ENCODE measurements at regions not wholly inside any gene's neighbourhood (a gene's known extent, or its start where the extent isn't known, plus 50 kb on each side); places are given as distances from the start of the nearest gene placed in this dataset.

DNA sequence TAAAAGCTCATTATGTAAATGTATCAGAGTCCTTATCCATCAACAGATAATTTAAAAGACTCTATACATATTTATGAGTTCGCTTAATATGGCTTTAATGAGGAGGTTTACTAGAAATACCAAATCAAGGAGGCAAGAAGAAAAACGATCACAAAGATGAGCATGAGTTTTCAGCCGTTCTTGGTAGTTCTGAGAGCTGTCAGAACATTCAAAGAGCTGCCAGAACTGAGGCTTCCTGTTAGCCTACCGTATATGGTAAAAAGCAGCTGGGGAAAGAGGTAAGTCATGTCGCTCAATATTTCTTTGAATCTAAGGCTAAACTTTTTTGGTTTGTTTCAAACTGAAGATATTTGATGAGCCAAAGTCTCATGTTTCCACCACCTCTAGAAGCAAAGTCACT, 115.3 kb upstream of the PLXNC1 start:
- Mint-ChIP-seq H3K36me3 (no peaks in the 10 kb centered on the region), H3K4me1 (peaks cover 0 to 6% of the 10 kb centered on the region in 2 donors), H3K27me3 (ENCODE audit: low read depth in 2 of 2) (peaks cover 9 to 20% of the 10 kb centered on the region in 2 donors), H3K4me3 (no peak overlapping the region), H3K9me3 (peaks cover 0 to 2% of the 10 kb centered on the region in 2 donors), H3K27ac (no peak overlapping the region)
- H3K4me1 ChIP-seq (ENCODE audit: control insufficient read depth, insufficient read depth, low read length), result no peaks in the 10 kb centered on the region
- H3K36me3 ChIP-seq (ENCODE audit: control insufficient read depth, insufficient read depth, low read length), result no peaks in the 10 kb centered on the region
- ATAC-seq, result peak in 1 of 3 donors; percentile 58
- H3K4me3 ChIP-seq (ENCODE audit: low read length), result no peak overlapping the region
- H3K9me3 ChIP-seq (ENCODE audit: control insufficient read depth, insufficient read depth, low read length), result no peaks in the 10 kb centered on the region
- TF ChIP-seq CTCF (IDR thresholded peaks at IDR 0.05), result no peak
- H3K27me3 ChIP-seq (ENCODE audit: control insufficient read depth, insufficient read depth, low read length), result no peaks in the 10 kb centered on the region
- H3K27ac ChIP-seq (ENCODE audit: low read length), result no peak overlapping the region
- 7% methylated on average over 4 of the region's 5 CpGs for WGBS (ENCODE audit: insufficient coverage)
- DNase-seq, result peak in 1 of 2 donors; percentile 57
- intact Hi-C loops (cut with micrococcal nuclease), result no loop called here

GRCh38 chr12:94033784-94034183, 114.6 kb upstream of the PLXNC1 start:
- ATAC-seq (no peak), DNase-seq (no peak)
- H3K9me3 Mint-ChIP-seq, result peaks cover 0 to 2% of the 10 kb centered on the region in 2 donors
- peaks cover 0 to 6% of the 10 kb centered on the region in 2 donors for H3K4me1 Mint-ChIP-seq
- H3K27me3 Mint-ChIP-seq (ENCODE audit: low read depth in 2 of 2), result peaks cover 7 to 14% of the 10 kb centered on the region in 2 donors
- Histone ChIP-seq H3K4me3 (ENCODE audit: low read length) (no peak overlapping the region), H3K27ac (ENCODE audit: low read length) (no peak overlapping the region), H3K9me3 (ENCODE audit: control insufficient read depth, insufficient read depth, low read length) (no peaks in the 10 kb centered on the region), H3K36me3 (ENCODE audit: control insufficient read depth, insufficient read depth, low read length) (no peaks in the 10 kb centered on the region), H3K27me3 (ENCODE audit: control insufficient read depth, insufficient read depth, low read length) (no peaks in the 10 kb centered on the region), H3K4me1 (ENCODE audit: control insufficient read depth, insufficient read depth, low read length) (no peaks in the 10 kb centered on the region)
- no peak overlapping the region for H3K27ac Mint-ChIP-seq
- H3K4me3 Mint-ChIP-seq, result no peak overlapping the region
- intact Hi-C loops (cut with micrococcal nuclease), result no loop called here
- TF ChIP-seq CTCF (IDR thresholded peaks at IDR 0.05), result no peak
- no peaks in the 10 kb centered on the region for H3K36me3 Mint-ChIP-seq

DNA sequence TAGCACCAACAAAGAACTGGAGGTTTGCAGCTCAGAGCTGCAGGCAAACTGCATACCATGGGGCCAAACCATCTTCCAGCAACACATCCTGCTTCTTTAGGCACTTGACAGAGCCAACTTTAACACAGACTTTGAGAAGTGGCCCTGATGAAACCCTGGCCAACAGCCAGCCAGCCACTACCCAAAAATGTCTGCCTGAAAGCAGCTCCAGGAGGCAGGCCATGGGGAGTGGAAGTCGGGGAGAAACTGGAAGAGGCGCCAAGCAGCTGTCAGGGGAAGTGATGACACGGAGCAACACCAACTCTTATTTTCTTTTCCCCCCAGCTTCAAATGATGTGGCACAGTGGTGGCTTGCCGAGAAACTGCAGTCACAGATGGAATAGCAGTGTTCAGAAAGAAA, 110.9 kb upstream of the PLXNC1 start:
- Histone ChIP-seq H3K4me3 (ENCODE audit: low read length) (no peak overlapping the region), H3K9me3 (ENCODE audit: control insufficient read depth, insufficient read depth, low read length) (no peaks in the 10 kb centered on the region), H3K36me3 (ENCODE audit: control insufficient read depth, insufficient read depth, low read length) (no peaks in the 10 kb centered on the region), H3K27me3 (ENCODE audit: control insufficient read depth, insufficient read depth, low read length) (no peaks in the 10 kb centered on the region), H3K27ac (ENCODE audit: low read length) (no peak overlapping the region), H3K4me1 (ENCODE audit: control insufficient read depth, insufficient read depth, low read length) (no peaks in the 10 kb centered on the region)
- Mint-ChIP-seq H3K36me3 (no peaks in the 10 kb centered on the region), H3K9me3 (peaks cover 0 to 2% of the 10 kb centered on the region in 2 donors), H3K4me3 (no peak overlapping the region), H3K4me1 (peaks cover 0 to 6% of the 10 kb centered on the region in 2 donors), H3K27ac (no peak overlapping the region), H3K27me3 (ENCODE audit: low read depth in 2 of 2) (peaks cover 3 to 7% of the 10 kb centered on the region in 2 donors)
- ATAC-seq (no peak), DNase-seq (no peak)
- intact Hi-C loops (cut with micrococcal nuclease), result no loop called here
- WGBS (ENCODE audit: insufficient coverage), result 60% methylated on average over 2 of the region's 4 CpGs
- TF ChIP-seq CTCF (IDR thresholded peaks at IDR 0.05), result no peak

DNA sequence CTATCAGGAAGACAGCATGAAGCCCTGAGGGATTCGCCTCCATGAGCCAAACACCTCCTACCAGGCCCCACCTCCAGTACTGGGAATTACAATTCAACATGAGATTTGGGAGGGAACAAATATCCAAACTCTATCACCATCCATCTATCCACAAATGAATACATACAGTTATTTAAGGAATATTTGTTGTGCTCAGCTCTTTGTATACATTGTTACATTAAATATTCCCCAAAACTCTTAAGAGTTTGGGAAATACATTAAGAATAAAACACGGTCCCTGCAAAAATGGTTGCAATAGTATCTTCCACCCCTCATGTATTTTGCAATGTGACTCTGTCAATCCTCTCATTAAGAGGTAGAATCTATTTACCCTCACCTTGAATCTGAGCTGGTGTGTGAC, 109.8 kb upstream of the PLXNC1 start:
- intact Hi-C loops (cut with micrococcal nuclease), result no loop called here
- H3K9me3 ChIP-seq (ENCODE audit: control insufficient read depth, insufficient read depth, low read length), result no peaks in the 10 kb centered on the region
- DNase-seq (no peak), ATAC-seq (no peak)
- Mint-ChIP-seq H3K27me3 (ENCODE audit: low read depth in 2 of 2) (peaks cover 3 to 7% of the 10 kb centered on the region in 2 donors), H3K4me3 (no peak overlapping the region), H3K9me3 (peaks cover 0 to 2% of the 10 kb centered on the region in 2 donors), H3K4me1 (no peaks in the 10 kb centered on the region), H3K27ac (no peak overlapping the region), H3K36me3 (no peaks in the 10 kb centered on the region)
- WGBS (ENCODE audit: insufficient coverage), result 100% methylated on average over 2 of the region's 2 CpGs
- H3K27me3 ChIP-seq (ENCODE audit: control insufficient read depth, insufficient read depth, low read length), result no peaks in the 10 kb centered on the region
- no peaks in the 10 kb centered on the region for H3K36me3 ChIP-seq (ENCODE audit: control insufficient read depth, insufficient read depth, low read length)
- TF ChIP-seq CTCF (IDR thresholded peaks at IDR 0.05), result no peak
- no peak overlapping the region for H3K4me3 ChIP-seq (ENCODE audit: low read length)
- H3K4me1 ChIP-seq (ENCODE audit: control insufficient read depth, insufficient read depth, low read length), result no peaks in the 10 kb centered on the region
- no peak overlapping the region for H3K27ac ChIP-seq (ENCODE audit: low read length)
